ENCODE measurements at regions not wholly inside any gene's neighbourhood (a gene's known extent, or its start where the extent isn't known, plus 50 kb on each side); places are given as distances from the start of the nearest gene placed in this dataset.

DNA sequence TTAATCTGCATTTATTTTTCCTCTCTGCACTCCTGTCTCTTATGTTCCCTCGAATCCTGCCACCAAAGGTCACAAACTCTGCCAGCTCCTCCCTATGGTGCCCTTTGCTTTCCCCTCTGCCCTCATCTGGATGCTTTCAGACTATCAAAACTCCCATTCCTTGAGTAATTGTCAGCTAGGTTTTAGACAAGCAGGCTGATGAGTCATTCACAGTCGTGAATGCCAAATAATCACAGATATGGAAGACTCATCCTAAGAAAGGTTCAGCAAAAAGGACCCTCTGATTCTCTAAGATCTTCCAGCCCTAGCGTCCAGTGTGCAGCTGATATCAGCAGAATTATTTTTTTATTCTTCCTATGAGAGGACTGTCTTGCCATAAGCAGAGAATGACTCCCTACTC lies 104.5 kb upstream of the NUDT12 start:
- intact Hi-C loops (cut with micrococcal nuclease) (no loop called here), dilution Hi-C loops (cut with MboI; ENCODE audit: extremely low pct_ligation_motif_present, low sequenced_read_pairs) (no loop called here)
- Histone ChIP-seq H3K27me3 (ENCODE audit: control insufficient read depth in 2 of 2, insufficient read depth in 2 of 2, low read length in 2 of 2) (no peaks in the 10 kb centered on the region), H3K4me1 (ENCODE audit: control insufficient read depth, extremely low read depth, insufficient read depth, low read length) (peaks cover 32% of the 10 kb centered on the region), H3K4me2 (ENCODE audit: insufficient read depth, low read length) (peak overlapping the region; percentile 87), H2AFZ (ENCODE audit: low read depth, low read length) (peak overlapping the region; percentile 83), H4K20me1 (replicated peaks; ENCODE audit: control insufficient read depth, extremely low read depth, insufficient read depth, low read length) (no peaks in the 10 kb centered on the region), H3K9me3 (replicated peaks; ENCODE audit: control insufficient read depth, insufficient read depth, low read length) (no peaks in the 10 kb centered on the region), H3K9ac (replicated peaks; ENCODE audit: extremely low read depth, insufficient read depth, low read length) (no peak overlapping the region), H3K9me1 (replicated peaks; ENCODE audit: control insufficient read depth, extremely low read depth, insufficient read depth, low read length) (no peaks in the 10 kb centered on the region), H3K36me3 (ENCODE audit: control insufficient read depth in 2 of 2, extremely low read depth in 1 of 2, insufficient read depth in 2 of 2, low read length in 2 of 2) (no peaks in the 10 kb centered on the region), H3K4me3 (replicated peaks in 1 of 3; ENCODE audit: insufficient read depth in 1 of 3, low read depth in 1 of 3, low read length in 3 of 3) (no peak overlapping the region), H3K27ac (ENCODE audit: insufficient read depth, low read depth, low read length) (peak overlapping the region; percentile 84), H3K79me2 (ENCODE audit: control insufficient read depth, insufficient read depth, low read length) (no peaks in the 10 kb centered on the region)
- CTCF ChIA-PET, result interaction anchor here (0.8 to 3.3 kb wide), 4 partner anchors 24 to 512 kb away, joined by 3 to 12 read pairs (median 4); no protein-coding TSS in a partner anchor
- BruUV-seq (replicated peaks), result no TSS peak
- DNase-seq (ENCODE audit: low read depth, low spot score), result peak; percentile 80
- POLR2A ChIA-PET, result no interaction called here
- TF ChIP-seq JUN (IDR thresholded peaks at IDR 0.05; ENCODE audit: borderline replicate concordance, insufficient read depth, insufficient read length, low read depth) (peak; percentile 80), POLR2AphosphoS5 (IDR thresholded peaks at IDR 0.05; ENCODE audit: insufficient read depth, low read depth, low read length) (no peak), GATA2 (IDR thresholded peaks at IDR 0.05; ENCODE audit: insufficient read depth, insufficient read length, low read depth, low read length) (peak; percentile 16), FOS (IDR thresholded peaks at IDR 0.05; ENCODE audit: borderline replicate concordance, insufficient read depth, low read length) (peak; percentile 91)
- peak; percentile 74 for FAIRE-seq

DNA sequence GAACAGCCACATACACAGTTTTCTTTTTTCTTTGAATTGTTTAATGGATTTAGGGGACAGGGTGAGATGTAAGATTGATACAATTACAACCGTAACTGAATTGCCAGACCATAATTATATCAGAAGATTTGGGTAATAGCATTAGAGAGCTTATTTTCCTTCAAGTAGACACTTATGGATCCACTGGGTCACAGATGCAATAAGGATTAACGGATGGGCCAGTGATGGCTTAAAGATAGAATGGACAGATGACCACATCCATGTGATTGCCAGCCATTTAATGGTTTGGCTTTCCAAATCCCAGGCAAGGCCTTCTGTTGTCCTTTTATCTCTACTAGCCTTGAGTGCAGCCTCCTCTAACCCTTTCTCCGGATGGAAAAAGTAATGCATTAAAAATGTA lies 94.7 kb upstream of the NUDT12 start:
- FAIRE-seq (no peak), DNase-seq (ENCODE audit: low read depth, low spot score) (no peak)
- dilution Hi-C loops (cut with MboI; ENCODE audit: extremely low pct_ligation_motif_present, low sequenced_read_pairs), result no loop called here
- H4K20me1 ChIP-seq (replicated peaks; ENCODE audit: control insufficient read depth, extremely low read depth, insufficient read depth, low read length), result no peaks in the 10 kb centered on the region
- ChIA-PET CTCF (no interaction called here), POLR2A (no interaction called here)
- TF ChIP-seq GATA2 (IDR thresholded peaks at IDR 0.05; ENCODE audit: insufficient read depth, insufficient read length, low read depth, low read length) (no peak), POLR2A (IDR thresholded peaks at IDR 0.05; ENCODE audit: low read depth, low read length) (no peak), POLR2AphosphoS5 (IDR thresholded peaks at IDR 0.05; ENCODE audit: insufficient read depth, low read depth, low read length) (no peak), EZH2 (IDR thresholded peaks at IDR 0.05; ENCODE audit: borderline replicate concordance, low read depth, low read length, severe bottlenecking) (no peak), FOS (IDR thresholded peaks at IDR 0.05; ENCODE audit: borderline replicate concordance, insufficient read depth, low read length) (no peak), JUN (IDR thresholded peaks at IDR 0.05; ENCODE audit: borderline replicate concordance, insufficient read depth, insufficient read length, low read depth) (no peak), MYC (IDR thresholded peaks at IDR 0.05; ENCODE audit: low read depth, low read length) (no peak)
- TF ChIP-seq, protein P1, sequence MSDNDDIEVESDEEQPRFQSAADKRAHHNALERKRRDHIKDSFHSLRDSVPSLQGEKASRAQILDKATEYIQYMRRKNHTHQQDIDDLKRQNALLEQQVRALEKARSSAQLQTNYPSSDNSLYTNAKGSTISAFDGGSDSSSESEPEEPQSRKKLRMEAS (IDR thresholded peaks at IDR 0.05; ENCODE audit: insufficient read depth, insufficient read length), result no peak
- TF ChIP-seq, protein P2, sequence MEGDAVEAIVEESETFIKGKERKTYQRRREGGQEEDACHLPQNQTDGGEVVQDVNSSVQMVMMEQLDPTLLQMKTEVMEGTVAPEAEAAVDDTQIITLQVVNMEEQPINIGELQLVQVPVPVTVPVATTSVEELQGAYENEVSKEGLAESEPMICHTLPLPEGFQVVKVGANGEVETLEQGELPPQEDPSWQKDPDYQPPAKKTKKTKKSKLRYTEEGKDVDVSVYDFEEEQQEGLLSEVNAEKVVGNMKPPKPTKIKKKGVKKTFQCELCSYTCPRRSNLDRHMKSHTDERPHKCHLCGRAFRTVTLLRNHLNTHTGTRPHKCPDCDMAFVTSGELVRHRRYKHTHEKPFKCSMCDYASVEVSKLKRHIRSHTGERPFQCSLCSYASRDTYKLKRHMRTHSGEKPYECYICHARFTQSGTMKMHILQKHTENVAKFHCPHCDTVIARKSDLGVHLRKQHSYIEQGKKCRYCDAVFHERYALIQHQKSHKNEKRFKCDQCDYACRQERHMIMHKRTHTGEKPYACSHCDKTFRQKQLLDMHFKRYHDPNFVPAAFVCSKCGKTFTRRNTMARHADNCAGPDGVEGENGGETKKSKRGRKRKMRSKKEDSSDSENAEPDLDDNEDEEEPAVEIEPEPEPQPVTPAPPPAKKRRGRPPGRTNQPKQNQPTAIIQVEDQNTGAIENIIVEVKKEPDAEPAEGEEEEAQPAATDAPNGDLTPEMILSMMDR (IDR thresholded peaks at IDR 0.05; ENCODE audit: extremely low read depth in 1 of 2, insufficient read depth in 1 of 2, low read depth in 1 of 2, low read length in 2 of 2), result no peak
- H2AFZ ChIP-seq (ENCODE audit: low read depth, low read length), result no peak overlapping the region
- no peak overlapping the region for H3K27ac ChIP-seq (ENCODE audit: insufficient read depth, low read depth, low read length)
- BruUV-seq (replicated peaks), result no TSS peak
- H3K9me3 ChIP-seq (replicated peaks; ENCODE audit: control insufficient read depth, insufficient read depth, low read length), result no peaks in the 10 kb centered on the region
- intact Hi-C loops (cut with micrococcal nuclease), result no loop called here
- no peaks in the 10 kb centered on the region for H3K9me1 ChIP-seq (replicated peaks; ENCODE audit: control insufficient read depth, extremely low read depth, insufficient read depth, low read length)
- no peaks in the 10 kb centered on the region for H3K27me3 ChIP-seq (ENCODE audit: control insufficient read depth in 2 of 2, insufficient read depth in 2 of 2, low read length in 2 of 2)
- no peak overlapping the region for H3K4me2 ChIP-seq (ENCODE audit: insufficient read depth, low read length)
- H3K36me3 ChIP-seq (ENCODE audit: control insufficient read depth in 2 of 2, extremely low read depth in 1 of 2, insufficient read depth in 2 of 2, low read length in 2 of 2), result no peaks in the 10 kb centered on the region
- no peak overlapping the region for H3K9ac ChIP-seq (replicated peaks; ENCODE audit: extremely low read depth, insufficient read depth, low read length)
- no peaks in the 10 kb centered on the region for H3K4me1 ChIP-seq (ENCODE audit: control insufficient read depth, extremely low read depth, insufficient read depth, low read length)
- H3K79me2 ChIP-seq (ENCODE audit: control insufficient read depth, insufficient read depth, low read length), result no peaks in the 10 kb centered on the region
- no peak overlapping the region for H3K4me3 ChIP-seq (replicated peaks in 1 of 3; ENCODE audit: insufficient read depth in 1 of 3, low read depth in 1 of 3, low read length in 3 of 3)

Measured in endothelial cell of umbilical vein (primary cell).